HG02885 (cell line): ENCODE measurements at regions not wholly inside any gene's neighbourhood (a gene's known extent, or its start where the extent isn't known, plus 50 kb on each side); places are given as distances from the start of the nearest gene placed in this dataset.

ENCODE experiments used
- ATAC-seq: cut with Tn5 transposase; IDR thresholded peaks from one replicate; pipeline ENCODE4 v1.9.1; 2021; ENCODE audit warnings: mild to moderate bottlenecking; ENCODE audit not compliant: unreplicated experiment, poor library complexity

GRCh38 chr12:24198936-24199671 lies 249.6 kb upstream of the SOX5 start:
- ATAC-seq: peak; percentile 32

GRCh38 chr12:24198070-24198469 lies 248.6 kb upstream of the SOX5 start:
- ATAC-seq: no peak

- no peak for ATAC-seq
These were observed 248.1 kb upstream of the SOX5 start for GRCh38 chr12:24197532-24197931.

GRCh38 chr12:24195063-24195462 lies 245.6 kb upstream of the SOX5 start:
- ATAC-seq: no peak

GRCh38 chr12:24191117-24191516 lies 241.6 kb upstream of the SOX5 start:
- ATAC-seq: no peak

GRCh38 chr12:24185782-24186181 lies 236.3 kb upstream of the SOX5 start:
- ATAC-seq: no peak

GRCh38 chr12:24177889-24178288 lies 228.4 kb upstream of the SOX5 start:
- peak; percentile 82 for ATAC-seq

- ATAC-seq: no peak
These were observed 226.5 kb upstream of the SOX5 start for GRCh38 chr12:24175929-24176328.

GRCh38 chr12:24175284-24175683 lies 225.8 kb upstream of the SOX5 start:
- no peak for ATAC-seq

GRCh38 chr12:24173067-24173466 lies 223.6 kb upstream of the SOX5 start:
- no peak for ATAC-seq

GRCh38 chr12:24172773-24173066 lies 223.2 kb upstream of the SOX5 start:
- ATAC-seq: no peak

- ATAC-seq: peak; percentile 90
These were observed 222.7 kb upstream of the SOX5 start for GRCh38 chr12:24172031-24172772.

- no peak for ATAC-seq
These were observed 205.6 kb upstream of the SOX5 start for GRCh38 chr12:24155042-24155441.

- no peak for ATAC-seq
These were observed 203.6 kb upstream of the SOX5 start for GRCh38 chr12:24153079-24153478.

GRCh38 chr12:24152270-24152669 lies 202.8 kb upstream of the SOX5 start:
- no peak for ATAC-seq

- ATAC-seq: no peak
These were observed 194.5 kb upstream of the SOX5 start for GRCh38 chr12:24143928-24144327.

- ATAC-seq: no peak
These were observed 189.6 kb upstream of the SOX5 start for GRCh38 chr12:24139035-24139434.

GRCh38 chr12:24138041-24138440 lies 188.6 kb upstream of the SOX5 start:
- ATAC-seq: no peak

- no peak for ATAC-seq
These were observed 185.8 kb upstream of the SOX5 start for GRCh38 chr12:24135158-24135850.

GRCh38 chr12:24134092-24134491 lies 184.6 kb upstream of the SOX5 start:
- no peak for ATAC-seq

GRCh38 chr12:24133384-24133783 lies 183.9 kb upstream of the SOX5 start:
- ATAC-seq: no peak
